HG03159 (cell line): ENCODE measurements at regions not wholly inside any gene's neighbourhood (a gene's known extent, or its start where the extent isn't known, plus 50 kb on each side); places are given as distances from the start of the nearest gene placed in this dataset.

Source experiments
- ATAC-seq: cut with Tn5 transposase; IDR thresholded peaks from one replicate; pipeline ENCODE4 v1.9.1; 2021; ENCODE audit warnings: mild to moderate bottlenecking, moderate library complexity; ENCODE audit not compliant: unreplicated experiment

DNA sequence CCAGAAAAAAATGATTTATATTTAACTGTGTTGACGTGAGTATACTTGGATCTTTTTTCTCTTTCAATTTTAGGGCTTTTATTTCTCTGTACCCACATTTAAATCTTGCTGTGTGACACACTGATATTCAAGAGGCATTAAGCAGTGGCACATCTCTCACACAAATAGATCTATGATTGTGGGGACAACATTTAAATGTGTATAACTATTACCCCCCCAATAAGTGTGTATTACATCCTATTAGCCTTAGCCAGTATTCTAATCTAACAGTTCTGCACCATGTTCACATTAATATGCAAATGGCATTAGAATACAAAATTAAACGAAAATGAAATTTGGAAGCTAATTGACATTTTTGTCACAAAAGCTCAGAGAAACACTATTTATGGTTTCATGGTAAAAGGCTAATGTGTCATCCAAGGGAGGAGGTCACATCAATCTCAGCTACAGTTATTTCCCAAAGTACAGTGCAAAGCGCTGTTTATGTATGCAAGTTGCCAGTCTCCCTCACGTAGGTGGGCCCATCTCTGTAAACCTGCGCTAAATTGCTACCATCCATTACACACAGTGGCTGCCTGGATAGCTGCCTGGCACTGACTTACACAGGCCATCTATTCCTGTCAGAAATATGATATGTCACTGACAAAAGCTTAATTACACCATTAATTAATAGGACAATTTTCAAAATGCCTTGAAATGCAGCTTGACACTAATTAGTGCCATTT lies 984.7 kb upstream of the PCDH9 start:
- ATAC-seq = no peak

DNA sequence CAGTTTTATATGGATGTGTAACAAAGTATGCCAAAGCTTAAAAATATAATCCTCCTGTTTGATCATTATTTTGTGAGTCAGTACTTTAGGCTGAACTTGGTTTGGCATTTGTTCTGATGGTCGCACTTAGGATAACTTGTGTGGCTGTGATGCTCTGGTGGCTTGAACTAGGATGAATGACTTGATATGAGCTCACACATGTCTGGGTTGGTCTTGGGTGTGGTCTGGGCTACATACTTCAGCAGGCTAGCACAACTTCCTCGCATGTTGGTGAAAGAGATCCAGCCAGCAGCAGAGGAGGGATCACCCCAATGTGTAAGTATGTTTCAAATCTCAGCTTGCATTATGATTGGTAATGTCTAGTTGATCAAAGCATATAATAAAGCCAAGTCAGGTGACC lies 969.1 kb upstream of the PCDH9 start:
- ATAC-seq = no peak

DNA sequence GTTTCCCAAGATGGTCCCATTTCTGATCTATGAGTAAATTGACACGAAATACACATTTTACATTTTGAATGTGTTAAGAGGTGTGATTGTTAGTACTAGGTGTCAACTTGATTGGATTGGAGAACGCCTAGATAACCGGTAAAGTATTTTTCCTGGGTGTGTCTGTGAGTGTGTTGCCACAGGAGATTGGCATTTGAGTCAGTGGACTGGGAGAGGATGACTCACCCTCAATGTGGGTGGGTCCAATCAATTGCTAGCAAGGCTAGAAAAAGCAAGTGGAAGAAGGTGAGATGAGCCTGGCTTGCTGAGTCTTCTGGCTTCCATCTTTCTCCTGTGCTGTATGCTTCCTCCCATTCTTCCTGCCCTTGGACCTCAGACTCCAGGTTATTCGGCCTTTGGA lies 960.7 kb upstream of the PCDH9 start:
- no peak for ATAC-seq

DNA sequence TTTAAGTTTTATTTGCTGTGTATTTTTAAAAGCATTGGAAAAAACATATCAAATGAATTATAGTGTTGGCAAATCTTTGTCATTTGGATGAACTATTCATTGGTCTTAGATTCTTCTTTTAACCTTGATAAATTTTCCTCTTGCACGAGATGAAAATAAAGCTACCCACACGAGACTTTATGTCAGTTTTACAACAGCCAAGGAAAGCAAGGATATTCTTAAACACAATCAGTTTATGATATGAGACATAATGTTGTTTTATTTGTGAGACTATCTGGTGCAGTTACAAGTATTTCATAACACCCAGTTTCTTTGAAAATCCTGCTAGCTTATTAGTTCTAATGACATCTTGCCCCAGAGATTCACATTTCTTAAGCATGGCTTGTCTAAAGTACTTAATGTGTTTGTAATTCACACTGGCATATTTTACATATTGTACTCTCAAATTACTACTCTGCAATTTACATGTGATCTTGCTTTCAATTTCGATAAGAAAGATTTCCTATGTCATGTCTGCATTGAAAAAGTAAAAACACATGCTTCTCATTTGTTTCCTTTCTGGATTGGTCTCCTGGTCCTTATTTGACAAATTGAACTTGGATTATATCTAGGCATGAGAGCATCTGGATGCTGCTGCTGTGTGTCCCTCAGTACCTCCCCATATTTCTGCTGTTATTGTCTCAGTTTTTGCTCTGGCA lies 955.5 kb upstream of the PCDH9 start:
- no peak for ATAC-seq

DNA sequence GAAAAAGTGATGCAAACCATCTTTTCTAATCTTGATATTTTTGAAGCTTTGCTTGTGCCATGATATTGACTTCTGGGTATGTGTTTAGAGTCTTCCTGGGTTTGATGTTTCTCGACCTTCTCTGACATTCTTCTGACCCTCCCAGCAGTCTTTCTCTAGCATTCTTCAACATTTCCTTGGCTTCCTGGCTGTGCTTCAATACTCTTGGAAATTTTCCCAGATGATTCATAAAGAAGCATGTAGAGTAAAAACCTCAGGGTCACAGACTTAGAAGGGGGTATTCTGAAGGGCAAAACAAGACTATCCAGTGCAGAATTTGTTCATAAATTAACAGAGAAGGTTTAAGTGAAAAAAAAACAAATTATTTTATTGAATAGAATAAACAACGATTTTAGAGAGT lies 946.3 kb upstream of the PCDH9 start:
- no peak for ATAC-seq

DNA sequence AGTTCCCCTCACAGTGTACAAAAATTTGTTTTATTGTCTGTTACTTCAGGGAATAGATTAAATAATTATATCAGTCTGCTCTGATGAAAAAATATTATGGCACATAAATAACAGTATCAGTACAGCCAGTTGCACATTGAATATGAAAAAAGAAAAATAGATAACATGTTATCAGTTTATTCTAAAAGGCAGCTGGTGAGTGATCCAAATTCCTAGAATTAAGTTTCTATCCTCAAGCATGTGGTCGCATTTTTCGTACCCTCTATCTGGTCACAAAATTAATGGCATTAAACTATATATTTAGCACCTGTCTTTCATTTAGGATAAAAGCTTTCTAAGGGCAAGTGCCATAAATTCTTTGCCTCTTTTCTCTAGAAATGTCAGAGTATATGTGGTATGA lies 944.8 kb upstream of the PCDH9 start:
- ATAC-seq = no peak

DNA sequence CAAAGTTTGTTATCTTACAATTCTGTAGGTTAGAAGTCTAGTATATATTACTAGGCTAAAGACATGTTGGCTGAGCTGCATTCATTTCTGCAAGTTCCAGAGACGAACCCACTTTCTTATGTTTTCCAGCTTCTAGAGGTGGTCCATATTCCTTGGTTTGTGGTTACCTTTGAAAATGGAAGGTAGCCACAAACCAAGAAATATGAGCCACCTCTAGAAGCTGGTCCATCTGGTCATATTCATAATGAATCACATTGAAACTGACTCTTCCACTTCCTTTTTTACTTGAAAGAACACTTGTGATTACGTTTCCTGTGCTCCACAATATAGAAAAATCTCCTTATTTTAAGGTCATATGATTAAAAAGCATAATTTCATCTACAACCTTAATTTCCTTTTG lies 943.0 kb upstream of the PCDH9 start:
- no peak for ATAC-seq

DNA sequence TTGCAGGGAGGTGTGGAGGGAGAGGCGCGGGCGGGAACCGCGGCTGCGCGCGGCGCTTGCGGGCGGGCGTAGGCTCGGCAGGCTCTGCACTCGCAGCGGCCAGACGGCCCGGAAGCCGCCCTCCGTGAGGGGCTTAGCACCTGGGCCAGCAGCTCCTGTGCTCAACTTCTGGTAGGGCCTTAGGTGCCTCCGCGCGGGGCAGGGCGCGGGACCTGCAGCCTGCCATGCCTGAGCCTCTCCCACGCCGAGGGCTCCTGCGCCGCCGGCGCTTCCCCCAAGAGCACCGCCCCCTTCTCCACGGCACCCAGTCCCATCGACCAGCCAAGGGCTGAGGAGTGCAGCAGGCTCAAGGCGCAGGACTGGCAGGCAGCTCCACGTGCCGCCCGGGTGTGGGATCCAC lies 940.8 kb upstream of the PCDH9 start:
- no peak for ATAC-seq

DNA sequence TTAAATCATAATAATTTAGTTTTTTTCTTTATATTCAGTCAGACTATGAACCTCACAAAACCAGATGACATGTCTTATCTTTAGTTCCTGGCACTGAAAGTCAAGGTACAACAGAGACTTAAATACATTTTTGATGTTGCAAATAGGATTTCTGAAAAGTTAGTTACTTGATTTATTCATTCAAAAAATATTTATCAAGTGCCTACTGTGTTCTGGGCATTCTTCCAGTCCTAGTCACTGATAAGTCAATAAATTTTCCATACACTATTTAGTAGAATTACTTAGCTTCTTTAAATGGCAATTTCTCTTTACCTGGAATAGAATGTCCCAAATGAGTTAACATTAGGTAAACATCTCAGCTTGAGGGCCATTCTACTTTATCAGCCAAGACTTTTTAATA lies 938.3 kb upstream of the PCDH9 start:
- ATAC-seq = no peak

DNA sequence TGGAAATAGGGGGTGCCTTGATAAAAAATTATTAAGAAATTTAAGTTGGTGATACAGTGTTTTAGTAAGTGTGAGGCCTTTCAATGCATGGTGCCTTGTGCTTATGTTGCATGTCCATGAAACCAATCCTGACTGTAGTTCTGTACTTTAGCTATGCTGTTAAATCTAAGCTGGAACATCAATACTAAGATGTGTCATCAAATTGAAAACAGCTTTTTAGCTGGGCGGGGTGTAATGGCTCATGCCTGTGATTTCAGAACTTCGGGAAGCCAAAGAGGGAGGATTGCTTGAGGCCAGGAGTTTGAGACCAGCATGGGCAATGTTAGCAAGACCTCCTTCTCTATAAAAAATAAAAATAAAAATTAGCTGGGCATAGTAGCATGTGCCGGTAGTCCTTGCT lies 930.3 kb upstream of the PCDH9 start:
- ATAC-seq = no peak

DNA sequence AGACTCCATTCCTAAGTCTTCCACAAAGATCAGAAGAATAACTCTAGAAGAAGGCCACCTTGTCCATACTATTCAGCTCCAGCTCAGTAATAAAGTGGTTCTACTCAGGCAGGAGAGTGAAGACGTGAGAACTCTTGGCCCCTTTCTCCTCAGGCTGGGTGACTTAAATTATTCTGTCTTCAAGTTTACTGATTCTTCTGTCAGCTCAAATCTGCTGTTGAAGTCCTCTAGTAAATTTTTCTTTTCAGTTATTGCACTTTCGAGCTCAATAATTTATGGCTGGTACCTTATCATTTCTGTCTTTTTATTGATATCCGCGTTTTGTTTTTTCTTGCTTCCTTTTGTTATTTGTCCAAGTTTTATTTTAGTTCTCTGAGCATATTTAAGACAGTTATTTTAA lies 922.3 kb upstream of the PCDH9 start:
- ATAC-seq = no peak

DNA sequence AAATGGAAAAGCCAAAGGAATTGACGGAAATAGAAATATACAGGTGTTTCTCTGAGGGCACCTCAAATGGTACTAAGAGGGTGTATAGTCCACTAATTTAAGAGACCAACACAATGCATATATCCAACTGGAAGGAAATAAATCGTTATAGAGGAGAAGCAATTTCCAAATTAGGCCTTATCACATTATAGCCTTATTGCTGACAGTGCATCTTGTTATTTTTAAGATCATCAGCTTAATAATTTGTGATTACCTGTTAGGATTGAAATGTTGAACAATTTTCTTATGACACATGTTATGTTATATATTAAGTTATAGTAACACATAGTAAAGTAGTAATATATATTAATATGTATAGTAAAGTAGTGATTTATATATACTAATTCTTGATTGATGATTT lies 915.7 kb upstream of the PCDH9 start:
- no peak for ATAC-seq

DNA sequence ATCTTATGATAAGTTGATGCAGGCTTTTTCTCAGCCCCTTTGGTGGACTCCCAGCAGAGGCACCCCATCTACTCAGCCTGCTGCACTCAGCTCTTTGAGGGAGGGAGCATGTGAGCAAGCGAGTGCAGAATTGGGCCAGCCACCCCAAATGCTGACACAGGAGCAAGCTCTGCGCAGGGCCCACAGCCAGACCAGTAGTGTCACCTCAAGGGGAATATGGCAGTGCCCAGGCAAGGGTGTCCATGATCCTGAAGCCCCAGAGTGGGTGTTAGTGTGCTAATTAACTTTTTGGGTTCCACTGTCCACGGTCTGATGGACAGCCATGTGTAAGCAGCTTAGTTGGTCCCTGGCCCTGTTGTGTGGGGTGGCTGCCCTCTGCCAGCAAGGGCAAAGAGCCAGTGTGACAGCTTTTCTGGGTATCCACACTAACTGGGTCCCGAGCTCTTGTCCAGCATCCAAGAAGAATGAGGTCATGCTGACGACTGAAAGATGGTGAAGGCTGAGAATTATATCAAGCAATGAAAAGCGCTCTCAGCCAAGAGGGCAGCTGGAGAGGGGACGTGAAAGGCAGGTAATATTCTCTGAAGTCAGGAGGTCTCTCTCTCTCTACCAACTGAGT lies 898.3 kb upstream of the PCDH9 start:
- ATAC-seq = no peak

DNA sequence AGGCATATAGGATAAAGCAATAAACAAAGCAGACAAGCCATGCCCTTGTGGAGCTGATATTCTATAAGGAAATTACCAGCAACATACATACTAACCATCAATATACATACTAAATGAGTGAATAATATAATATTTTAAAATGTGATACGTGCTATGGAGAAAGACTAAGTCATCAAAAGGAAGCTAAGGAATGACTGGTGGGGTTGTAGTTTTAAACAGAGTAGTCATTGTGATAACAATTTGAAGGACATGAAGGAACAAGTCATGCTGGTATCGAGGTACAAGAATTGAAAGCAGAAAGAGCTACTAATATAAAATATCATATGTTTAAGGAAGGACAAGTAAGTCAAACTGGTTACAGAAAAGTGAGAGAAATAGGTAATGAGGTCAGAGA lies 894.9 kb upstream of the PCDH9 start:
- no peak for ATAC-seq

DNA sequence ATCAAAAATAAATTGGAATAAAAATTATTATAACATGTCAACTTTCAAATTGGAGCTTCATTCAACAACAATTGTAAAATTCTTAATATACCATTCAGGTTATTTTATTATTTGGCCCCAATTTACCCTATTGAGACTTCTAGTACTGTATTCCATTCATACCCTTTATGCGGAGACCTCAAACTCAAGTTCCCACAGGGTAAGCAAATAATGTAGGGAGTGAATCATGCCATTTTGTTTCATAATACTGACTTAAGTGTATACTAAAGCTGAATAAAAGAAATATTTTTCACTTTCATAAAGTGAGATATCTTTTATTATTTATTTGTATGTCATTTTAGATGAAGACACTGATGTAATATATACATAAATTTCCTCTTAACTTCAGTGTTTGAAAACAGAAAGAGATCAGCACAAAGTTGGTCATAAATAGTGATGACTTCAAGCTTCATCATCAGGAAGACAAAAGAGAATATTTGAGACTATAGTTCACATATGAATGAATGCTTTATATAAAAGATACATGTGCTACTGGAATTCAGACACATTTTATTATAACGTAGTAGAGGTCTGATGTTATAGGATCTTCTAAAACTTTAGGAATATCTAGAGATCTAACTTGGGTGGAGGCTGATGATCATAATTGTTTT lies 894.4 kb upstream of the PCDH9 start:
- no peak for ATAC-seq

DNA sequence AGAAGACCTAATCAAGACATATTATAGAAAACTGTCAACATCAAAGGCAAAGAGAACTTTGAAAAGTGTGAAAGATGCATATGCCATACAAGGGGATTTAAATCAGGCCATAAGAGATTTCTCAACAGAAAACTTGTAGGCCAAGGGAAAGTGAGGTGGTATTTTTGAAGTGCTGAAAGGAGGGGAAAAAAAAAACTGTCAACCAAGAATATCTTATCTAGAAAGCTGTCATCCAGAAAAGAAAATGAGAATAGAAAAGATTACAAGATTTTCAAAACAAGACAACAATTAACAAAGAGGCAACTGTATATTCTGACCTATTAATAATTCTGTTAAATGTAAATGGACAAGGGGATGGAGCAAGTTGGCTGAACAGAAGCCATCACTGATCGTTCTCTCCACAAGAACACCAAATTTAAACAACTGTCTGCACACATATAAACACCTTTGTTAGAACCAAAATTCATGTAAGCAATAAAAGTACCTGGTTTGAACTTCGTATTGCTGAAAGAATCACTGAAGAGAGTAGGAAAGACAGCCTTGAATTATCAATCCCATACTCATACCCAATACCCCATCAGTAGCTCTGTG lies 880.1 kb upstream of the PCDH9 start:
- no peak for ATAC-seq

DNA sequence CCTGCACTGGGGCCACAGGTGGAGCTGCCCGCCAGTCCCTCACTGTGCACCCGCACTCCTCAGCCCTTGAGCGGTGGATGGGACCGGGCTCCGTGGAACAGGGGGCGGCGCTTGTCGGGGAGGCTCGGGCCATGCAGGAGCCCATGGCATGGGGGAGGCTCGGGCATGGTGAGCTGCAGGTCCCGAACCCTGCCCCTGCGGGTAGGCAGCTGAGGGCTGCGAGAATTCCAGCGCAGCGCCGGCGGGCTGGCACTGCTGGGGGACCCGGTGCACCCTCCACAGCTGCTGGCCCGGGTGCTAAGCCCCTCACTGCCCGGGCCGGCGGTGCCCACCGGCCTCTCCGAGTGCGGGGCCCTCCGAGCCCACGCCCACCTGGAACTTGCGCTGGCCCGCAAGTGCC lies 877.5 kb upstream of the PCDH9 start:
- ATAC-seq = no peak

DNA sequence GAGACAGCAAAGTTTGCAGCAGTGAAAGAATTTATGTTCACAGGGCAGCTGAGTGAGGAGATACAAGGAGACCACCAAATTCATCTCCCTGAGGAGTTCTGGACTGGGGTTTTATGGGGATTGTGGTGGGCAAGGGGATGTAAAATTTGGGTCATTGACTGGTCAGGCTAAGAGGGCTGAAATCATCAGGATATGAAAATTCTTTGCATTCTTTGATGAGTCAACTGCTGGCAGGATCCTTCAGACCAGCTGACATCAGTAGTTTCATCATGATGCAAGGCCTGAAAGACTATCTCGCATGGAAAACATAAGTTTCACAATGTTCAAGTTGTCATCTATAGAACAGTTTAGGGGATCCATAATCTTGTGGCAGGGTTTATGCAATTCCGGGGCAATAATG lies 869.5 kb upstream of the PCDH9 start:
- ATAC-seq = no peak

DNA sequence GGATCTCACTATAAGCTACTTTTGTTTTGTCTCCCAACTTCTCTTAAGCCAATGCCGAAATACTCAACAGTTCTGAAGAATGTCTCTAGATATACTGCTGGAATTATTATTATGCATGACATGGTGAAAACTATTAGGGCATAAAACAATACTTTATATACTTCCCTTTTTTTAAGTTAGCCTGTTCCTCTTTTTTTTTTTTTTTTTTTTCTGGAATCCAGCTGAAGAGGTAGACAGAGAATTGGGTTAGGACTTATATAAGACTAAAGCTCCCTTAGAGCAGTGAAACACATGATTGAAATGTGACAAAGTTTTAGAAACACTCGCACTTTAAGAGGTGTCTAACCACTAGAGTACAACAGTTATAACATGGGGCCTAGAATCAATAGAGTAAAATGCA lies 850.9 kb upstream of the PCDH9 start:
- ATAC-seq = no peak

DNA sequence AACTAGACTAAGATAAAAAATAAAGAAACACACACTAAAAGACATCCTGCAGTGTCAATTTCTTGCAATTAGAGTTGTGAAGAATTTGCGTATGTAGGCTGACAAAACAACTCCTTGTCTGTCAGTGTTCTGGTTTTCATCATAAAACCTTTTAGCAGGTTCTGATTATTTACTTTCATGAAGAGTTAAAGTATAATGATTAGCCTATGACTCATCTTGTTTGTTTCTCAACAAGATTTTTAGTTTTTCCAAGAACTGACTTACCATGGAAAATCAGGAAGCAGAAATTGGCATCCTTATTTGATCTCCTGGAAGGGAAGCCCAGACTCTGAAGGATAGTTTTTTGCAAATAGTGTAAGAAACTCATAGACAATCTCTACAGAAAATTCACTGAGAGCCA lies 848.7 kb upstream of the PCDH9 start:
- ATAC-seq = no peak

DNA sequence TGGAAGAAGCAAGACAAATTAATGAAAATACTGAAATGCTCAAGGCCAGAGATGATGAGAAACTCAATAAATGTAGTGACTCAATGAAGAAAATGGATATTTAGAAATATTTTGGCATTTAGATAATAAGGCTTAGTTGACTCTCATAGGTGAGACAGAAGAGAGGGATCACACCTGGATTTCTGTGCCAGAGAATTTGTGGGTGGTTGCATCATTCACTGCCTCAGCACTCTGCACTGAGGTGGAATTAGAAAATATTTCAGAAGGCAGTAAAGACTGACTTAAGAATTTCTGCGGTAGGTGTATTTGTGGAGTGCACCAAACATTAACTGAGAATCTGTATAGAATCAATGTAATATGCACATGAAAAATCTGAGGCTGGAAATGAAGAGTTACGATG lies 848.3 kb upstream of the PCDH9 start:
- no peak for ATAC-seq

DNA sequence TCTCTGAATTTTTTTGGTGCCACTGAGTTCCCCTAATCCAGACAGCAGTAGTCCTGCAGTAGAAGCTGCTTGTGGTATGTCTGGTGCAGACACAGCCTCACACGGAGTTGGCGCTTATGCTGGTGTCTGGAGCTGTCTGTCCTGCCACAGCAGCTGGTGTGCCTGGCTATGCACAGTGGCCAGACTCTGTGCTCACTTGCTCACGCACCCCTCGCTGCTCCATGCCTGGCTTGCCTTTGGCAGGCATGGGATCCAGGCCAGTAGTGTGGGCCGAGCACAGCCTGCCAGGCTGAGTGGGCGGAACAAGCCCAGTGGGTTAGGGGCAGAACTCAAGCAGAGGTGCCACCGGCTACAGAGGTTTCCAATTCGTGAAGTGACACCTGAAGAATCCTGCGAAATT lies 845.9 kb upstream of the PCDH9 start:
- no peak for ATAC-seq
